Spleen (tissue), 7 donors: ENCODE measurements at regions not wholly inside any gene's neighbourhood (a gene's known extent, or its start where the extent isn't known, plus 50 kb on each side); places are given as distances from the start of the nearest gene placed in this dataset.

Experiments
- POLR2AphosphoS5 ChIP-seq, 3 donors: sonication (generic); formaldehyde crosslinking; IDR thresholded peaks; one replicate each; pipeline ENCODE4 v1.5.1; 2017; ENCODE audit warnings: antibody characterized with exemption in 3 of 3
- TF ChIP-seq, protein P1 (sequence below), 11 experiments: fragments of 200-600 bp in 7 of 11; fragments of 450-650 bp in 4 of 11; sonication (generic) in 4 of 11; IDR thresholded peaks in 8 of 11; conservative IDR thresholded peaks in 3 of 11; 1 replicate in 7 of 11; 2 replicates in 4 of 11; pipeline versions ENCODE4 v1.4.0 to v1.8.0; 2016 to 2021; ENCODE audit warnings: antibody characterized with exemption in 11 of 11, inconsistent platforms in 4 of 11, mild to moderate bottlenecking in 1 of 11
- donor health status: DM: no; HTN: no; CAD: no; lungs with moderate emphysema.
- donor health status: DM: no; HTN: no; CAD: no.
- donor health status: DM: no; HTN: no; CAD: no.

DNA sequence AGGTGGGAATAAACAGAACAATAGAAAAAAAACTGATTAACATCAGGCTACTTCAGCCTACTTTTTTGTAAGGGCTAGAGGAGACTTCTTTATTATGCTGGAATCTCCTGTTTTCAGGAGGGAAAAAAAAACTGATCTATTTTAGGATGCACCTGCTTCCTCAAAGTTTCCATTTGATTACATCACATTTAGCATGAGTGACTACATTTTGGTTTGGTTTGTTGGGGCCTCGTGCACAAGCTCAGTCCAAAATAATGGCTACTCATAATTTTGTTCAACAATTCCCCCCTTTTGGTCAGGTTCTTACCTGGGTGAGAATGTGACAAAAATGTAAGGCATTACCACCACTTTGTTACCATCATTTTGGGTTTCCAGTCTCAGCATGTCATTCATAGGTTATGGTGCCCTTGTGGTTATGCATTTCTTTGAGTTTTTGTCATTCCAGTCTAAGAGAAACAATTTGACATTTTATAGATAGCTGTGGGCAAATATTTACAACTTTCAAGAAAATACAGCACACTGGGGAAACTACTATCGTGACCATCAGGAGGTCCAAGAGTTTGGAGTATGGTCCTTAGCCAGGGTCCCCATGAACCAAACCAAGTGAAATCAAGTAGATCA is 93.6 kb upstream of the ATP11B start:
- TF ChIP-seq, protein P1, sequence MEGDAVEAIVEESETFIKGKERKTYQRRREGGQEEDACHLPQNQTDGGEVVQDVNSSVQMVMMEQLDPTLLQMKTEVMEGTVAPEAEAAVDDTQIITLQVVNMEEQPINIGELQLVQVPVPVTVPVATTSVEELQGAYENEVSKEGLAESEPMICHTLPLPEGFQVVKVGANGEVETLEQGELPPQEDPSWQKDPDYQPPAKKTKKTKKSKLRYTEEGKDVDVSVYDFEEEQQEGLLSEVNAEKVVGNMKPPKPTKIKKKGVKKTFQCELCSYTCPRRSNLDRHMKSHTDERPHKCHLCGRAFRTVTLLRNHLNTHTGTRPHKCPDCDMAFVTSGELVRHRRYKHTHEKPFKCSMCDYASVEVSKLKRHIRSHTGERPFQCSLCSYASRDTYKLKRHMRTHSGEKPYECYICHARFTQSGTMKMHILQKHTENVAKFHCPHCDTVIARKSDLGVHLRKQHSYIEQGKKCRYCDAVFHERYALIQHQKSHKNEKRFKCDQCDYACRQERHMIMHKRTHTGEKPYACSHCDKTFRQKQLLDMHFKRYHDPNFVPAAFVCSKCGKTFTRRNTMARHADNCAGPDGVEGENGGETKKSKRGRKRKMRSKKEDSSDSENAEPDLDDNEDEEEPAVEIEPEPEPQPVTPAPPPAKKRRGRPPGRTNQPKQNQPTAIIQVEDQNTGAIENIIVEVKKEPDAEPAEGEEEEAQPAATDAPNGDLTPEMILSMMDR (IDR thresholded peaks at IDR 0.05 in 8 of 11, conservative IDR thresholded peaks at IDR 0.05 in 3 of 11), result no peak
- no peak for TF ChIP-seq POLR2AphosphoS5 (IDR thresholded peaks at IDR 0.05)
